Endothelial cell of umbilical vein (primary cell): ENCODE measurements at regions not wholly inside any gene's neighbourhood (a gene's known extent, or its start where the extent isn't known, plus 50 kb on each side); places are given as distances from the start of the nearest gene placed in this dataset.

Source experiments
- BruUV-seq: library from RNA; stranded (reverse); fragments of 400-500 nt; replicated peaks from 2 replicates; lab custom pipeline; 2021; lab: Mats Ljungman, UMichigan
- CTCF ChIA-PET: fragments of 300-600, 350-600 bp; sonication (Branson Sonifier 250); formaldehyde crosslinking; loops from one replicate; lab custom pipeline; 2021; ENCODE audit warnings: antibody characterized with exemption, inconsistent platforms; lab: Charles Lee
- POLR2A ChIA-PET: fragments of 300-600, 350-600 bp; sonication (Branson Sonifier 250); formaldehyde crosslinking; loops from one replicate; lab custom pipeline; 2021; ENCODE audit warnings: antibody characterized with exemption, inconsistent platforms; lab: Charles Lee
- DNase-seq: peaks from one replicate; pipeline ENCODE4 v3.0.0-alpha.2; 2011; ENCODE audit warnings: low read depth, low spot score
- FAIRE-seq: peaks from 2 replicates; lab custom pipeline; 2011; peaks lifted over from hg19 to GRCh38; lab: Jason Lieb, UNC
- H2AFZ ChIP-seq: 2 replicates; pipeline ENCODE4 v1.6.0; 2012; ENCODE audit warnings: low read depth, low read length, control low read depth, inconsistent platforms
- H3K27ac ChIP-seq: 2 replicates; pipeline ENCODE4 v1.5.1; 2011; ENCODE audit warnings: low read depth, mild to moderate bottlenecking, control low read depth, low read length, moderate library complexity; ENCODE audit not compliant: insufficient read depth
- H3K27me3 ChIP-seq, 2 experiments: 2 replicates each; pipeline versions ENCODE4 v1.6.0 to v1.6.1; 2011; ENCODE audit warnings: low read length in 2 of 2, mixed read lengths in 1 of 2; ENCODE audit not compliant: control insufficient read depth in 2 of 2, insufficient read depth in 2 of 2
- H3K36me3 ChIP-seq, 2 experiments: 2 replicates in 1 of 2; 3 replicates in 1 of 2; pipeline ENCODE4 v1.5.1; 2011; ENCODE audit warnings: low read length in 2 of 2, mild to moderate bottlenecking in 1 of 2, moderate library complexity in 1 of 2; ENCODE audit not compliant: control insufficient read depth in 2 of 2, insufficient read depth in 2 of 2; ENCODE audit errors: extremely low read depth in 1 of 2
- H3K4me1 ChIP-seq: 3 replicates; pipeline ENCODE4 v1.5.1; 2011; ENCODE audit warnings: mild to moderate bottlenecking, low read length; ENCODE audit not compliant: control insufficient read depth, insufficient read depth; ENCODE audit errors: extremely low read depth
- H3K4me2 ChIP-seq: 2 replicates; pipeline ENCODE4 v1.6.1; 2011; ENCODE audit warnings: low read length, control low read depth, mixed read lengths; ENCODE audit not compliant: insufficient read depth
- H3K4me3 ChIP-seq, 3 experiments: fragments of 200-600 bp in 1 of 3; sonication (generic), shearing (Covaris generic) in 1 of 3; replicated peaks in 1 of 3; 2 replicates each; pipeline ENCODE4 v1.5.1; 2011 to 2016; ENCODE audit warnings: control low read depth in 3 of 3, low read length in 3 of 3, mild to moderate bottlenecking in 2 of 3, inconsistent platforms in 1 of 3, low read depth in 1 of 3, moderate library complexity in 1 of 3; ENCODE audit not compliant: insufficient read depth in 1 of 3
- H3K79me2 ChIP-seq: 2 replicates; pipeline ENCODE4 v1.6.0; 2012; ENCODE audit warnings: low read length, inconsistent platforms; ENCODE audit not compliant: control insufficient read depth, insufficient read depth
- H3K9ac ChIP-seq: replicated peaks from 2 replicates; pipeline ENCODE3; 2011; ENCODE audit warnings: low read length, control low read depth; ENCODE audit not compliant: insufficient read depth; ENCODE audit errors: extremely low read depth
- H3K9me1 ChIP-seq: replicated peaks from 3 replicates; pipeline ENCODE4 v1.6.0; 2011; ENCODE audit warnings: mild to moderate bottlenecking, low read length; ENCODE audit not compliant: control insufficient read depth, insufficient read depth; ENCODE audit errors: extremely low read depth
- H3K9me3 ChIP-seq: replicated peaks from 2 replicates; pipeline ENCODE4 v1.5.1; 2012; ENCODE audit warnings: low read length, inconsistent platforms; ENCODE audit not compliant: control insufficient read depth, insufficient read depth
- H4K20me1 ChIP-seq: replicated peaks from 2 replicates; pipeline ENCODE3; 2011; ENCODE audit warnings: mild to moderate bottlenecking, low read length; ENCODE audit not compliant: control insufficient read depth, insufficient read depth; ENCODE audit errors: extremely low read depth
- CTCF ChIP-seq, 2 donors: IDR thresholded peaks; 1 replicate in 1 of 2; 2 replicates in 1 of 2; pipeline ENCODE4 v1.5.1; 2011; ENCODE audit warnings: low read length in 2 of 2, mild to moderate bottlenecking in 2 of 2, moderate library complexity in 2 of 2, control low read depth in 1 of 2, inconsistent platforms in 1 of 2, low read depth in 1 of 2; ENCODE audit not compliant: insufficient read depth in 1 of 2; ENCODE audit errors: extremely low read depth in 1 of 2
- EZH2 ChIP-seq: IDR thresholded peaks from 2 replicates; pipeline ENCODE4 v1.6.1; 2012; ENCODE audit warnings: borderline replicate concordance, low read depth, mild to moderate bottlenecking, moderate library complexity, low read length, inconsistent platforms; ENCODE audit not compliant: severe bottlenecking
- FOS ChIP-seq: IDR thresholded peaks from 2 replicates; pipeline ENCODE4 v1.6.1; 2011; ENCODE audit warnings: mild to moderate bottlenecking, low read length, moderate library complexity, borderline replicate concordance; ENCODE audit not compliant: insufficient read depth
- GATA2 ChIP-seq: IDR thresholded peaks from 2 replicates; pipeline ENCODE4 v1.7.0; 2011; ENCODE audit warnings: low read depth, mild to moderate bottlenecking, moderate library complexity, mixed read lengths, low read length; ENCODE audit not compliant: insufficient read length, insufficient read depth
- JUN ChIP-seq: IDR thresholded peaks from 2 replicates; pipeline ENCODE4 v1.6.1; 2011; ENCODE audit warnings: borderline replicate concordance, low read depth; ENCODE audit not compliant: insufficient read length, insufficient read depth
- MAX ChIP-seq: IDR thresholded peaks from 2 replicates; pipeline ENCODE4 v1.6.1; 2011; ENCODE audit not compliant: insufficient read depth, insufficient read length
- MYC ChIP-seq: IDR thresholded peaks from one replicate; pipeline ENCODE4 v1.6.1; 2011; ENCODE audit warnings: mild to moderate bottlenecking, low read depth, low read length
- POLR2A ChIP-seq: IDR thresholded peaks from 2 replicates; pipeline ENCODE4 v1.6.1; 2012; ENCODE audit warnings: low read depth, mild to moderate bottlenecking, control low read depth, low read length
- POLR2AphosphoS5 ChIP-seq: IDR thresholded peaks from 2 replicates; pipeline ENCODE4 v1.6.1; 2012; ENCODE audit warnings: low read depth, mild to moderate bottlenecking, control low read depth, low read length, moderate library complexity; ENCODE audit not compliant: insufficient read depth
- dilution Hi-C: fragments of 300-500 bp; cut with MboI; formaldehyde crosslinking; loops from one replicate; pipeline ENCODE4 v1.15.0; 2019; ENCODE audit warnings: low sequenced_read_pairs; ENCODE audit not compliant: extremely low pct_ligation_motif_present
- intact Hi-C: fragments of 100-400 bp; cut with micrococcal nuclease; formaldehyde crosslinking; loops from one replicate; pipeline ENCODE4 v1.10.0; 2022

GRCh38 chr6:74927299-74927698, 278.6 kb downstream of the COL12A1 start:
- dilution Hi-C loops (no loop called here), intact Hi-C loops (no loop called here)
- no peak for FAIRE-seq

More at GRCh38 chr6:74927299-74927698, 278.6 kb downstream of the COL12A1 start:
- Histone ChIP-seq H3K4me1 (no peaks in the 10 kb centered on the region), H3K27ac (no peak overlapping the region), H4K20me1 (no peaks in the 10 kb centered on the region), H3K9ac (no peak overlapping the region), H2AFZ (no peak overlapping the region), H3K36me3 (no peaks in the 10 kb centered on the region), H3K9me1 (no peaks in the 10 kb centered on the region), H3K79me2 (no peaks in the 10 kb centered on the region), H3K4me3 (no peak overlapping the region), H3K4me2 (no peak overlapping the region), H3K9me3 (no peaks in the 10 kb centered on the region), H3K27me3 (no peaks in the 10 kb centered on the region)
- no peak for DNase-seq
- no TSS peak for BruUV-seq
- POLR2A ChIA-PET: no interaction called here
- CTCF ChIA-PET: no interaction called here
- no peak for TF ChIP-seq CTCF (IDR thresholded peaks at IDR 0.05; ENCODE audit: extremely low read depth in 1 of 2, insufficient read depth in 1 of 2, low read depth in 1 of 2, low read length in 2 of 2)
- TF ChIP-seq POLR2A: no peak
- TF ChIP-seq EZH2: no peak
- no peak for TF ChIP-seq MYC
- no peak for TF ChIP-seq FOS
- no peak for TF ChIP-seq POLR2AphosphoS5
- TF ChIP-seq GATA2: no peak
- TF ChIP-seq MAX: no peak
- TF ChIP-seq JUN: no peak
